Calu3 (cell line): ENCODE measurements at regions not wholly inside any gene's neighbourhood (a gene's known extent, or its start where the extent isn't known, plus 50 kb on each side); places are given as distances from the start of the nearest gene placed in this dataset.

Experiments used
- BruUV-seq: library from RNA; stranded (reverse); fragments of 400-500 nt; replicated peaks from 2 replicates; lab custom pipeline; 2021; lab: Mats Ljungman, UMichigan
- CTCF ChIA-PET: fragments of 300-600 bp; sonication (Branson Sonifier 250); formaldehyde crosslinking; loops from one replicate; lab custom pipeline; 2022; ENCODE audit warnings: antibody characterized with exemption; lab: Charles Lee
- DNase-seq: peaks from one replicate; pipeline ENCODE4 v3.0.0; 2022
- H3K27ac Mint-ChIP-seq: one replicate; pipeline ENCODE4 v1.8.0; 2022; ENCODE audit warnings: mixed read lengths; ENCODE audit not compliant: unreplicated experiment
- H3K27me3 Mint-ChIP-seq: one replicate; pipeline ENCODE4 v1.8.0; 2022; ENCODE audit warnings: mixed read lengths; ENCODE audit not compliant: unreplicated experiment
- H3K36me3 Mint-ChIP-seq: one replicate; pipeline ENCODE4 v1.8.0; 2022; ENCODE audit warnings: mild to moderate bottlenecking, moderate library complexity, mixed read lengths; ENCODE audit not compliant: insufficient read depth, unreplicated experiment
- H3K4me1 Mint-ChIP-seq: one replicate; pipeline ENCODE4 v1.8.0; 2022; ENCODE audit warnings: mild to moderate bottlenecking, low read depth, mixed read lengths; ENCODE audit not compliant: unreplicated experiment
- H3K4me3 Mint-ChIP-seq: one replicate; pipeline ENCODE4 v1.8.0; 2022; ENCODE audit warnings: mild to moderate bottlenecking, low read depth, moderate library complexity, mixed read lengths; ENCODE audit not compliant: unreplicated experiment
- H3K9me3 Mint-ChIP-seq: one replicate; pipeline ENCODE4 v1.8.0; 2022; ENCODE audit warnings: low read depth, mixed read lengths; ENCODE audit not compliant: unreplicated experiment
- intact Hi-C: fragments of 100-400 bp; cut with micrococcal nuclease; formaldehyde crosslinking; loops from one replicate; pipeline ENCODE4 v1.10.0; 2022; ENCODE audit not compliant: unreplicated experiment
- TF ChIP-seq, protein P1 (sequence below): fragments of 200-600 bp; IDR thresholded peaks from one replicate; pipeline ENCODE4 v1.8.0; 2022; ENCODE audit warnings: antibody characterized with exemption; ENCODE audit not compliant: unreplicated experiment

DNA sequence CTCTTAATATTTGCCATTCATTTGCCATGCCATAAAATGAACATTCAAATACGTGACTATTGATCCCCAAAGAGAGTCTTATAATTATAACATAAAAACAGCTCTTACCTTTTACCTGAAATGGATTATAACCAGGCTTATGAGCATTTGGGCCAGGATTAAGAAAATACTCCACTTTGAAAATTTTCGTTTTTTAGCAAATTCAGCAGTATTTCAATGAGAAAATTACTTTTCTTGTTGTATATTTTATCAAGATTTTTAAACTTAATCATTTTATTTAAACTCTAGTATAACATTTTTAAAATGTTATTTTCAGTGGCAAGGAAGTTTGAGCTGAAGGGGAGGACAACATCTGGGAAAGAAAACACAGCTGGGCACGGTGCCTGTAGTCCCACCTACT lies 59.0 kb upstream of the RAPGEF2 start:
- no peak overlapping the region for H3K4me3 Mint-ChIP-seq
- no peak for DNase-seq
- BruUV-seq, result no TSS peak
- H3K36me3 Mint-ChIP-seq, result no peaks in the 10 kb centered on the region
- H3K27ac Mint-ChIP-seq, result no peak overlapping the region
- intact Hi-C loops, result no loop called here
- TF ChIP-seq, protein P1, sequence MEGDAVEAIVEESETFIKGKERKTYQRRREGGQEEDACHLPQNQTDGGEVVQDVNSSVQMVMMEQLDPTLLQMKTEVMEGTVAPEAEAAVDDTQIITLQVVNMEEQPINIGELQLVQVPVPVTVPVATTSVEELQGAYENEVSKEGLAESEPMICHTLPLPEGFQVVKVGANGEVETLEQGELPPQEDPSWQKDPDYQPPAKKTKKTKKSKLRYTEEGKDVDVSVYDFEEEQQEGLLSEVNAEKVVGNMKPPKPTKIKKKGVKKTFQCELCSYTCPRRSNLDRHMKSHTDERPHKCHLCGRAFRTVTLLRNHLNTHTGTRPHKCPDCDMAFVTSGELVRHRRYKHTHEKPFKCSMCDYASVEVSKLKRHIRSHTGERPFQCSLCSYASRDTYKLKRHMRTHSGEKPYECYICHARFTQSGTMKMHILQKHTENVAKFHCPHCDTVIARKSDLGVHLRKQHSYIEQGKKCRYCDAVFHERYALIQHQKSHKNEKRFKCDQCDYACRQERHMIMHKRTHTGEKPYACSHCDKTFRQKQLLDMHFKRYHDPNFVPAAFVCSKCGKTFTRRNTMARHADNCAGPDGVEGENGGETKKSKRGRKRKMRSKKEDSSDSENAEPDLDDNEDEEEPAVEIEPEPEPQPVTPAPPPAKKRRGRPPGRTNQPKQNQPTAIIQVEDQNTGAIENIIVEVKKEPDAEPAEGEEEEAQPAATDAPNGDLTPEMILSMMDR, result no peak
- no peaks in the 10 kb centered on the region for H3K9me3 Mint-ChIP-seq
- peaks cover 19% of the 10 kb centered on the region for H3K4me1 Mint-ChIP-seq
- CTCF ChIA-PET, result no interaction called here
- no peaks in the 10 kb centered on the region for H3K27me3 Mint-ChIP-seq

DNA sequence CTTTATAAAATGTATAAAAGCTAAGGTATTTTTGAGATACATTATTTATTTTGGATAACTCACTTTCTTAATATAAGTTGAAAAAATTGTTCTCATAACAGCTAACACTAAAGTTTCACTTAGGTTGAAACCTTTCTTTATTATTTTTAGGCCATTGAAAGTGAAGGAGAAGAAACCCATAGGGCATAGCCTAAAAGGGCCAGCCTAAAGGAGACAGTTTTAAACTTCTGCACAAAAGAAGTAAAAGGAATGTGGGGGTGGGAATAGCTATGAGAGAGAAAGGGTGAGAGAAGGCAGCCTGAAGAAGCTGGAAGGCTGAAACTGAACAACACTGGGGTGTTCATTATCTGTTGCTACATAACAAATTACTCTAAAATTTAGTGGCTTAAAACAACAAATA lies 57.6 kb upstream of the RAPGEF2 start:
- Mint-ChIP-seq H3K27ac (no peak overlapping the region), H3K27me3 (no peaks in the 10 kb centered on the region), H3K4me3 (no peak overlapping the region), H3K4me1 (peaks cover 19% of the 10 kb centered on the region), H3K9me3 (no peaks in the 10 kb centered on the region), H3K36me3 (no peaks in the 10 kb centered on the region)
- no peak for DNase-seq
- BruUV-seq, result no TSS peak
- intact Hi-C loops, result loop anchor here (5.0 kb wide), 1 partner anchor 62 kb away; no protein-coding TSS in a partner anchor
- CTCF ChIA-PET, result no interaction called here
- TF ChIP-seq, protein P1, result no peak

DNA sequence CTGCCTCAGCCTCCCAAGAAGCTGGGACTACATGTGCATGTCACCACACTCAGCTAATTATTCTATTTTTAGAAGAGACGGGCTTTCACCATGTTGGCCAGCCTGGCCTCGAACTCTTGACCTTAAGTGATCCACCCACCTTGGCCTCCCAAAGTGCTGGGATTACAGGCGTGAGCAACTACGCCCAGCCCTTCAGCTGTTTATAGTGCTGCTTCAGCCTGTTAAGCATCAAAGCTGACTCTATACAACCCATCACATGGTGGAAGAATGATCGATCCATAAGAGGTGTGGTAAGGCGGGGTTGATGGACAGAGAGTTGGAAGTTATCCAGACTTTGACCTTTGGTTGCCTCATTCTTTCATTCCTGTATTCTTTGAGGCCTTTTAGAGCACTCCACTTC lies 56.2 kb upstream of the RAPGEF2 start:
- no peaks in the 10 kb centered on the region for H3K36me3 Mint-ChIP-seq
- no peaks in the 10 kb centered on the region for H3K27me3 Mint-ChIP-seq
- intact Hi-C loops, result loop anchor here (5.0 kb wide), 1 partner anchor 61 kb away; no protein-coding TSS in a partner anchor
- TF ChIP-seq, protein P1, result no peak
- peak overlapping the region; percentile 81 for H3K27ac Mint-ChIP-seq
- peaks cover 22% of the 10 kb centered on the region for H3K4me1 Mint-ChIP-seq
- peak; percentile 47 for DNase-seq
- BruUV-seq, result no TSS peak
- H3K9me3 Mint-ChIP-seq, result no peaks in the 10 kb centered on the region
- CTCF ChIA-PET, result interaction anchor here (0.6 kb wide), 1 partner anchor 67 kb away, joined by 4 read pairs; no protein-coding TSS in a partner anchor
- H3K4me3 Mint-ChIP-seq, result no peak overlapping the region

DNA sequence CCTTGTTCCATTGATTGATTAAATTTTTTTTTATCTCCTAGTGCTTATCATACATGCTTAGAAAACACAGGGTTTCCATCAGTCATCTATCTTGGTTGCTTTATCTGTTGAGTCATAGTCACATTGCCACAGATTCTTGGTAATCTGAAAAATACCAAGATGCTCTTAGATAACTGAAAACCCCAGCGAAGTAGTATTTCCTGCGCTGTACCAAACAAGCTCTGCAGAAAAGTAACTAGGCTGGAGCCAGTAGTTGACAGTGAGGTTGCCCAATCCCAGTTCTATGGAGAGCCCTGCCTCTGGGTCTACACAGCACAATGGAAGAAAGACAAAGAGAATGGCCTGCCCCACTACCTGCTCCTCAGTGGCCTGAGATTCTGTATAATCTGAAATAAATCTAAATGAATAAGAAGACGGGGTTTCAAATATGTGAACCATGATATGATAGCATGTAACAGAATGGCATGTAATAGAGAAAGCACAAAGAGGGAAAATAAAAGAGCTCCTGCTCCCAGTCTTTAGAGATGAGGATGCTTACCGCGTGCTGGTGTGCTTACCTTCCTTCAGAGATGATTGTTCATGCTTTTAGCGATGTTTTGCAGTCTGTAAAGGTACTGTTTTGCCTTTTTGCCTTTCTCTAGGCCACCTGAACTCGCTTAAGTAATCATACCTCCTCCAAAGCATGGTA lies 55.3 kb upstream of the RAPGEF2 start:
- H3K4me1 Mint-ChIP-seq, result peaks cover 17% of the 10 kb centered on the region
- TF ChIP-seq, protein P1, result no peak
- intact Hi-C loops, result loop anchor here (5.0 kb wide), 1 partner anchor 60 kb away; no protein-coding TSS in a partner anchor
- H3K9me3 Mint-ChIP-seq, result no peaks in the 10 kb centered on the region
- H3K27ac Mint-ChIP-seq, result peak overlapping the region; percentile 81
- no TSS peak for BruUV-seq
- peak; percentile 11 for DNase-seq
- H3K4me3 Mint-ChIP-seq, result peak overlapping the region; percentile 29
- CTCF ChIA-PET, result no interaction called here
- H3K27me3 Mint-ChIP-seq, result no peaks in the 10 kb centered on the region
- H3K36me3 Mint-ChIP-seq, result no peaks in the 10 kb centered on the region
